A673 (cell line): ENCODE measurements at regions not wholly inside any gene's neighbourhood (a gene's known extent, or its start where the extent isn't known, plus 50 kb on each side); places are given as distances from the start of the nearest gene placed in this dataset.

Experiments
- BruUV-seq: library from RNA; stranded (reverse); fragments of 400-500 nt; replicated peaks from 2 replicates; lab custom pipeline; 2021; lab: Mats Ljungman, UMichigan
- CTCF ChIA-PET: fragments of 300-600 bp; sonication (Branson Sonifier 250); formaldehyde crosslinking; loops from one replicate; lab custom pipeline; 2022; ENCODE audit warnings: antibody characterized with exemption; lab: Charles Lee
- POLR2A ChIA-PET: fragments of 300-600 bp; sonication (Branson Sonifier 250); formaldehyde crosslinking; loops from one replicate; lab custom pipeline; 2022; ENCODE audit warnings: antibody characterized with exemption; ENCODE audit not compliant: low non-redundant PET; lab: Charles Lee
- DNase-seq: peaks from one replicate; pipeline ENCODE4 v3.0.0-alpha.2; 2015; ENCODE audit warnings: low spot score
- H3K27ac ChIP-seq: fragments of 200-600 bp; sonication (generic); 2 replicates; pipeline ENCODE4 v1.5.1; 2016; ENCODE audit warnings: mixed run types, low read depth, mild to moderate bottlenecking, mixed read lengths, antibody characterized with exemption, low read length; ENCODE audit not compliant: poor library complexity, severe bottlenecking
- H3K27me3 ChIP-seq: fragments of 200-600 bp; sonication (generic); replicated peaks from 2 replicates; pipeline ENCODE4 v1.6.1; 2017; ENCODE audit warnings: mixed run types, low read depth, mild to moderate bottlenecking, mixed read lengths, antibody characterized with exemption, low read length; ENCODE audit not compliant: insufficient read depth, poor library complexity
- H3K36me3 ChIP-seq: fragments of 200-600 bp; sonication (generic); 2 replicates; pipeline ENCODE4 v1.6.1; 2016; ENCODE audit warnings: mixed run types, mild to moderate bottlenecking, mixed read lengths, antibody characterized with exemption, low read length; ENCODE audit not compliant: insufficient read depth, poor library complexity, severe bottlenecking
- H3K4me1 ChIP-seq: fragments of 200-600 bp; sonication (generic); 2 replicates; pipeline ENCODE4 v1.6.1; 2017; ENCODE audit warnings: mixed run types, mild to moderate bottlenecking, mixed read lengths, antibody characterized with exemption, low read length; ENCODE audit not compliant: insufficient read depth, poor library complexity, severe bottlenecking
- H3K4me3 ChIP-seq: fragments of 200-600 bp; sonication (generic); 2 replicates; pipeline ENCODE4 v1.5.1; 2016; ENCODE audit warnings: low read depth, mixed run types, mild to moderate bottlenecking, mixed read lengths, low read length; ENCODE audit not compliant: poor library complexity, severe bottlenecking
- H3K9me3 ChIP-seq: fragments of 200-600 bp; sonication (generic); 2 replicates; pipeline ENCODE4 v1.6.1; 2016; ENCODE audit warnings: mixed run types, low read depth, mild to moderate bottlenecking, mixed read lengths, antibody characterized with exemption, low read length; ENCODE audit not compliant: poor library complexity, severe bottlenecking
- CTCF ChIP-seq: fragments of 300-800, 200-600 bp; sonication (generic); conservative IDR thresholded peaks from 2 replicates; pipeline ENCODE4 v1.5.1; 2017; ENCODE audit warnings: low read depth, mild to moderate bottlenecking, antibody characterized with exemption, low read length, moderate library complexity, mixed read lengths
- EZH2 ChIP-seq: fragments of 200-600 bp; sonication (generic); IDR thresholded peaks from 2 replicates; pipeline ENCODE4 v1.6.1; 2017; ENCODE audit warnings: borderline replicate concordance, low read depth, mild to moderate bottlenecking, mixed read lengths, antibody characterized with exemption, low read length; ENCODE audit not compliant: poor library complexity, severe bottlenecking
- intact Hi-C: fragments of 100-400 bp; cut with micrococcal nuclease; formaldehyde crosslinking; loops from one replicate; pipeline ENCODE4 v1.10.0; 2022; ENCODE audit not compliant: unreplicated experiment

- no peaks in the 10 kb centered on the region for H3K36me3 ChIP-seq
- H3K27me3 ChIP-seq, result no peaks in the 10 kb centered on the region
- H3K4me3 ChIP-seq, result no peak overlapping the region
- H3K27ac ChIP-seq, result no peak overlapping the region
- TF ChIP-seq EZH2, result no peak
- TF ChIP-seq CTCF, result no peak
- no peaks in the 10 kb centered on the region for H3K4me1 ChIP-seq
- no peaks in the 10 kb centered on the region for H3K9me3 ChIP-seq
- CTCF ChIA-PET, result no interaction called here
- POLR2A ChIA-PET, result no interaction called here
- intact Hi-C loops, result no loop called here
- BruUV-seq, result no TSS peak
- no peak for DNase-seq
These were observed 152.5 kb downstream of the DMRT2 start for GRCh38 chr9:1202512-1203280.

- CTCF ChIA-PET, result no interaction called here
- Histone ChIP-seq H3K27ac (no peak overlapping the region), H3K4me3 (no peak overlapping the region), H3K4me1 (no peaks in the 10 kb centered on the region), H3K27me3 (no peaks in the 10 kb centered on the region), H3K9me3 (no peaks in the 10 kb centered on the region), H3K36me3 (no peaks in the 10 kb centered on the region)
- DNase-seq, result no peak
- TF ChIP-seq CTCF (no peak), EZH2 (no peak)
- BruUV-seq, result no TSS peak
- POLR2A ChIA-PET, result no interaction called here
- intact Hi-C loops, result no loop called here
These were observed 157.5 kb downstream of the DMRT2 start for GRCh38 chr9:1207686-1208085.

DNA sequence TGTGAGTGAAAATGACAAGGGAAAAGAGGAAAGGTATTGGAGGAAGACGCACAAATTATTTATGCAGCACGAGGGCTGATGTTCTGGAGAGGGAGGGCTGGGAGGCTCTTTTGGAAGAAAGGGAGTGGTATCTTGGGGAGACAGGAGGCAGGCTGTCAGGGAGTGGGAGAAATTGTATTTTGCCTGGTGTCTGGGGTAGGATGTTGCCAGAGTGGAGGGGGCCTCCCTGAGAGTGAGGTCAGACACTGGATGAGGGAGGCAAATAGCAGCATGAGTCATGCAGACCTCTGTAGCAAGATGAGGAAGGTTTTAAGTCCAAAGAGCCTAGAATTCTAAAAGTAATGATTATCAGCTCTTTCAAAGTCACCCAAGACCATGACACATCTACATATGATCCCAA, 158.0 kb downstream of the DMRT2 start:
- intact Hi-C loops, result no loop called here
- Histone ChIP-seq H3K9me3 (no peaks in the 10 kb centered on the region), H3K27ac (no peak overlapping the region), H3K27me3 (no peaks in the 10 kb centered on the region), H3K36me3 (no peaks in the 10 kb centered on the region), H3K4me3 (no peak overlapping the region), H3K4me1 (no peaks in the 10 kb centered on the region)
- CTCF ChIA-PET, result no interaction called here
- POLR2A ChIA-PET, result no interaction called here
- DNase-seq, result no peak
- no TSS peak for BruUV-seq
- TF ChIP-seq CTCF (no peak), EZH2 (no peak)
